ENCODE measurements at regions not wholly inside any gene's neighbourhood (a gene's known extent, or its start where the extent isn't known, plus 50 kb on each side); places are given as distances from the start of the nearest gene placed in this dataset.

DNA sequence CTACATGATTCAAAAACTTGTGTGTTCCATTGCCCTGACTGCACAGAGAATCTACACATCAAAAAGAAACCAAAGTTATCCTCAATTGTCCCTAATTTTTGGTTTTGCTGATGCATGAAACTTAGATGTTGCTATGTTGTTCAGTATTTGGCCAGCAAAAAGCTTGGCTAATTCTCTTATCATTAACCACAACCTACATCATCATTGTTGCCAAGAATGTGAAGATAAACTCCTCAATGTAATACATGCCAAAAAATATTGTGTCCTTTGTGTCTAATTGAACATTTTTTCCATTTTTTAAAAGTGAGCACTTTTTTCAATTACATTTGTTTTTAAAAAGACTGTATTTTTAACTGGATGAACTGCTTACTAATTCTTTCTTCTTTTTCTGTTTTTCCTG is 268.0 kb upstream of the SEMA3D start:
- no peak overlapping the region for H3K9ac ChIP-seq (ENCODE audit: low read length)
- no peaks in the 10 kb centered on the region for H3K4me1 ChIP-seq (ENCODE audit: control insufficient read depth in 1 of 2, insufficient read depth in 2 of 2, low read length in 2 of 2)
- H4K8ac ChIP-seq (ENCODE audit: low read depth, low read length), result no peak overlapping the region
- H3K18ac ChIP-seq (ENCODE audit: low read length), result no peak overlapping the region
- no peak overlapping the region for H2BK120ac ChIP-seq (ENCODE audit: insufficient read depth, low read length, poor library complexity)
- H4K12ac ChIP-seq (ENCODE audit: low read depth, low read length), result no peak overlapping the region
- H3K4me3 ChIP-seq (ENCODE audit: low read depth, low read length), result no peak overlapping the region
- no peak for DNase-seq
- H3K27me3 ChIP-seq (ENCODE audit: insufficient read depth, low read length), result no peaks in the 10 kb centered on the region
- H3K14ac ChIP-seq (ENCODE audit: low read length), result no peak overlapping the region
- H3K4ac ChIP-seq (ENCODE audit: low read depth, low read length), result no peak overlapping the region
- H2AK5ac ChIP-seq (ENCODE audit: low read length), result no peak overlapping the region
- H2BK5ac ChIP-seq (ENCODE audit: low read depth, low read length, poor library complexity), result no peak overlapping the region
- H3K79me1 ChIP-seq (ENCODE audit: low read length), result no peaks in the 10 kb centered on the region
- H3K36me3 ChIP-seq (ENCODE audit: control insufficient read depth in 1 of 2, insufficient read depth in 2 of 2, low read length in 2 of 2), result no peaks in the 10 kb centered on the region
- H2BK12ac ChIP-seq (ENCODE audit: low read length), result no peak overlapping the region
- no peak overlapping the region for H4K91ac ChIP-seq (ENCODE audit: low read depth, low read length)
- H2AFZ ChIP-seq (ENCODE audit: insufficient read depth, low read length, poor library complexity), result no peak overlapping the region
- H3K79me2 ChIP-seq (ENCODE audit: control insufficient read depth, insufficient read depth, low read length, poor library complexity), result no peaks in the 10 kb centered on the region
- H3K9me3 ChIP-seq (ENCODE audit: insufficient read depth, low read depth, low read length), result no peaks in the 10 kb centered on the region
- H3K4me2 ChIP-seq (ENCODE audit: low read length), result no peak overlapping the region
- no peak overlapping the region for H3K23ac ChIP-seq (ENCODE audit: low read length)
- H3K27ac ChIP-seq (ENCODE audit: low read depth, low read length), result no peak overlapping the region

DNA sequence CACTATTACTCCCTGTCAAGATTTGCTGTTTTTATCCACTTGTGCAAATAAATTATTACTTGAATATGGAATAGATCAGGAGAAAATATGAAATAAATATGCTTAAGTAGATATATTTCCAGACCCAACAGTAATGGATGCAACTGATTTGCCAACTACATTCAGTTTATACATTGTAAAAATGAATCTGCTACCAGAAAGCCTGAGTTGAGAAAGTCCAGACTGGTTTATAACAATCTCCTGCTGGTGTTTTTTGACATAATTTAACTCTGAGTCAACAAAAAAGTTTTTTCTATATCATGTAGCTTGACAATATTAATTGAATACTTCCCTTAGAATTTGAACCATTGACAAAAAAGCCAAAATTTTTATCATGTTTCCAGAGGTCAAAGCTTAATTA is 265.8 kb upstream of the SEMA3D start:
- Histone ChIP-seq H2BK120ac (ENCODE audit: insufficient read depth, low read length, poor library complexity) (no peak overlapping the region), H3K9ac (ENCODE audit: low read length) (no peak overlapping the region), H3K14ac (ENCODE audit: low read length) (no peak overlapping the region), H3K27ac (ENCODE audit: low read depth, low read length) (no peak overlapping the region), H2AFZ (ENCODE audit: insufficient read depth, low read length, poor library complexity) (no peak overlapping the region), H3K4me2 (ENCODE audit: low read length) (no peak overlapping the region), H3K79me1 (ENCODE audit: low read length) (no peaks in the 10 kb centered on the region), H2BK12ac (ENCODE audit: low read length) (no peak overlapping the region), H3K18ac (ENCODE audit: low read length) (no peak overlapping the region), H4K12ac (ENCODE audit: low read depth, low read length) (no peak overlapping the region), H3K23ac (ENCODE audit: low read length) (no peak overlapping the region), H3K27me3 (ENCODE audit: insufficient read depth, low read length) (no peaks in the 10 kb centered on the region), H2AK5ac (ENCODE audit: low read length) (no peak overlapping the region), H3K4me1 (ENCODE audit: control insufficient read depth in 1 of 2, insufficient read depth in 2 of 2, low read length in 2 of 2) (no peaks in the 10 kb centered on the region), H3K4me3 (ENCODE audit: low read depth, low read length) (no peak overlapping the region), H3K79me2 (ENCODE audit: control insufficient read depth, insufficient read depth, low read length, poor library complexity) (no peaks in the 10 kb centered on the region), H4K8ac (ENCODE audit: low read depth, low read length) (no peak overlapping the region), H3K36me3 (ENCODE audit: control insufficient read depth in 1 of 2, insufficient read depth in 2 of 2, low read length in 2 of 2) (no peaks in the 10 kb centered on the region), H4K91ac (ENCODE audit: low read depth, low read length) (no peak overlapping the region), H2BK5ac (ENCODE audit: low read depth, low read length, poor library complexity) (no peak overlapping the region), H3K4ac (ENCODE audit: low read depth, low read length) (no peak overlapping the region), H3K9me3 (ENCODE audit: insufficient read depth, low read depth, low read length) (no peaks in the 10 kb centered on the region)
- no peak for DNase-seq

DNA sequence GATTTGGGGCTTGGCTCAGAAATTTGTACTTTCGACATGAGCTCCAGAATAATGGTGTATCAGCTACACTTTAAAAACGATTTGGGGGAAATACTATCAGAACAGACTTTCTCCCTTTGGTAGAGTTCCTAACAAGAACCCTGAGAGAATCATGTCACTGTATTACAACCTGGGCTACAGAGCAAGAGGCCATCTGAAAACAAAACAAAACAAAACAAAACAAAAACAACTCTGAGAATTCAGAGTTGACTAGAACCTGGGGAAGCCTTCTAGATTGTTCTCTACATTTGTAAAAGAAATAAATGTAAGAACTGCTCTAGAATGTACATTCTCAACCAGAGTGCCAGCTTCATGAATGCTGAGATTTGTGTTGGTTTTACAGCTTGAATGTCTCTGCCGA is 262.6 kb upstream of the SEMA3D start:
- H3K4ac ChIP-seq (ENCODE audit: low read depth, low read length), result no peak overlapping the region
- no CpG with 5 or more reads among the region's 3 CpGs for WGBS (ENCODE audit: extremely low coverage, insufficient coverage, insufficient read length)
- H2AFZ ChIP-seq (ENCODE audit: insufficient read depth, low read length, poor library complexity), result no peak overlapping the region
- no peak overlapping the region for H4K8ac ChIP-seq (ENCODE audit: low read depth, low read length)
- DNase-seq, result no peak
- H3K36me3 ChIP-seq (ENCODE audit: control insufficient read depth in 1 of 2, insufficient read depth in 2 of 2, low read length in 2 of 2), result no peaks in the 10 kb centered on the region
- no peak overlapping the region for H3K14ac ChIP-seq (ENCODE audit: low read length)
- H3K79me1 ChIP-seq (ENCODE audit: low read length), result no peaks in the 10 kb centered on the region
- H2BK5ac ChIP-seq (ENCODE audit: low read depth, low read length, poor library complexity), result no peak overlapping the region
- no peak overlapping the region for H4K12ac ChIP-seq (ENCODE audit: low read depth, low read length)
- no peak overlapping the region for H3K27ac ChIP-seq (ENCODE audit: low read depth, low read length)
- no peak overlapping the region for H2BK12ac ChIP-seq (ENCODE audit: low read length)
- no peaks in the 10 kb centered on the region for H3K9me3 ChIP-seq (ENCODE audit: insufficient read depth, low read depth, low read length)
- H4K91ac ChIP-seq (ENCODE audit: low read depth, low read length), result no peak overlapping the region
- no peaks in the 10 kb centered on the region for H3K4me1 ChIP-seq (ENCODE audit: control insufficient read depth in 1 of 2, insufficient read depth in 2 of 2, low read length in 2 of 2)
- no peak overlapping the region for H3K4me3 ChIP-seq (ENCODE audit: low read depth, low read length)
- no peak overlapping the region for H3K4me2 ChIP-seq (ENCODE audit: low read length)
- H2AK5ac ChIP-seq (ENCODE audit: low read length), result no peak overlapping the region
- no peak overlapping the region for H3K9ac ChIP-seq (ENCODE audit: low read length)
- H3K27me3 ChIP-seq (ENCODE audit: insufficient read depth, low read length), result no peaks in the 10 kb centered on the region
- H2BK120ac ChIP-seq (ENCODE audit: insufficient read depth, low read length, poor library complexity), result no peak overlapping the region
- no peak overlapping the region for H3K23ac ChIP-seq (ENCODE audit: low read length)
- no peak overlapping the region for H3K18ac ChIP-seq (ENCODE audit: low read length)
- no peaks in the 10 kb centered on the region for H3K79me2 ChIP-seq (ENCODE audit: control insufficient read depth, insufficient read depth, low read length, poor library complexity)

GRCh38 chr7:85447004-85447403 is 260.1 kb upstream of the SEMA3D start:
- Histone ChIP-seq H3K23ac (ENCODE audit: low read length) (no peak overlapping the region), H3K4me2 (ENCODE audit: low read length) (no peak overlapping the region), H3K27ac (ENCODE audit: low read depth, low read length) (no peak overlapping the region), H3K79me1 (ENCODE audit: low read length) (no peaks in the 10 kb centered on the region), H3K14ac (ENCODE audit: low read length) (no peak overlapping the region), H3K9me3 (ENCODE audit: insufficient read depth, low read depth, low read length) (no peaks in the 10 kb centered on the region), H4K8ac (ENCODE audit: low read depth, low read length) (no peak overlapping the region), H4K12ac (ENCODE audit: low read depth, low read length) (no peak overlapping the region), H4K91ac (ENCODE audit: low read depth, low read length) (no peak overlapping the region), H3K18ac (ENCODE audit: low read length) (no peak overlapping the region), H2AK5ac (ENCODE audit: low read length) (no peak overlapping the region), H3K4ac (ENCODE audit: low read depth, low read length) (no peak overlapping the region), H3K79me2 (ENCODE audit: control insufficient read depth, insufficient read depth, low read length, poor library complexity) (no peaks in the 10 kb centered on the region), H3K27me3 (ENCODE audit: insufficient read depth, low read length) (no peaks in the 10 kb centered on the region), H3K4me1 (ENCODE audit: control insufficient read depth in 1 of 2, insufficient read depth in 2 of 2, low read length in 2 of 2) (no peaks in the 10 kb centered on the region), H3K36me3 (ENCODE audit: control insufficient read depth in 1 of 2, insufficient read depth in 2 of 2, low read length in 2 of 2) (no peaks in the 10 kb centered on the region), H2BK5ac (ENCODE audit: low read depth, low read length, poor library complexity) (no peak overlapping the region), H3K9ac (ENCODE audit: low read length) (no peak overlapping the region), H2AFZ (ENCODE audit: insufficient read depth, low read length, poor library complexity) (no peak overlapping the region), H2BK12ac (ENCODE audit: low read length) (no peak overlapping the region), H3K4me3 (ENCODE audit: low read depth, low read length) (no peak overlapping the region), H2BK120ac (ENCODE audit: insufficient read depth, low read length, poor library complexity) (no peak overlapping the region)
- no CpG with 5 or more reads among the region's 1 CpG for WGBS (ENCODE audit: extremely low coverage, insufficient coverage, insufficient read length)
- DNase-seq, result no peak

- WGBS (ENCODE audit: extremely low coverage, insufficient coverage, insufficient read length), result no CpG with 5 or more reads among the region's 2 CpGs
- H3K9ac ChIP-seq (ENCODE audit: low read length), result no peak overlapping the region
Measured at GRCh38 chr7:85426487-85426960, 239.7 kb upstream of the SEMA3D start.

More at GRCh38 chr7:85426487-85426960, 239.7 kb upstream of the SEMA3D start:
- Histone ChIP-seq H3K36me3 (ENCODE audit: control insufficient read depth in 1 of 2, insufficient read depth in 2 of 2, low read length in 2 of 2) (no peaks in the 10 kb centered on the region), H3K9me3 (ENCODE audit: insufficient read depth, low read depth, low read length) (no peaks in the 10 kb centered on the region), H2BK120ac (ENCODE audit: insufficient read depth, low read length, poor library complexity) (no peak overlapping the region), H3K79me2 (ENCODE audit: control insufficient read depth, insufficient read depth, low read length, poor library complexity) (no peaks in the 10 kb centered on the region), H4K12ac (ENCODE audit: low read depth, low read length) (no peak overlapping the region), H3K14ac (ENCODE audit: low read length) (no peak overlapping the region), H2BK12ac (ENCODE audit: low read length) (no peak overlapping the region), H2AK5ac (ENCODE audit: low read length) (no peak overlapping the region), H4K91ac (ENCODE audit: low read depth, low read length) (no peak overlapping the region), H3K4me1 (ENCODE audit: control insufficient read depth in 1 of 2, insufficient read depth in 2 of 2, low read length in 2 of 2) (no peaks in the 10 kb centered on the region), H3K4ac (ENCODE audit: low read depth, low read length) (no peak overlapping the region), H3K4me3 (ENCODE audit: low read depth, low read length) (no peak overlapping the region), H3K79me1 (ENCODE audit: low read length) (no peaks in the 10 kb centered on the region), H3K23ac (ENCODE audit: low read length) (no peak overlapping the region), H2BK5ac (ENCODE audit: low read depth, low read length, poor library complexity) (no peak overlapping the region), H3K4me2 (ENCODE audit: low read length) (no peak overlapping the region), H3K27ac (ENCODE audit: low read depth, low read length) (no peak overlapping the region), H4K8ac (ENCODE audit: low read depth, low read length) (no peak overlapping the region), H3K18ac (ENCODE audit: low read length) (no peak overlapping the region), H3K27me3 (ENCODE audit: insufficient read depth, low read length) (no peaks in the 10 kb centered on the region), H2AFZ (ENCODE audit: insufficient read depth, low read length, poor library complexity) (no peak overlapping the region)
- DNase-seq, result peak in 1 of 2 donors; percentile 5

Measured in trophoblast cell (in vitro differentiated cells and primary cell).